ENCODE measurements at regions not wholly inside any gene's neighbourhood (a gene's known extent, or its start where the extent isn't known, plus 50 kb on each side); places are given as distances from the start of the nearest gene placed in this dataset.
"Not testable (repeated sequence)": the region's sequence is repeated elsewhere in the genome, so short reads cannot be mapped to it uniquely, and the experiment has no call there.

- no peak for DNase-seq (ENCODE audit: missing footprints)
- intact Hi-C loops (cut with DNase I), result no loop called here
- peak; percentile 54 for ATAC-seq
Observed at GRCh38 chr18:55672574-55673361, 84.8 kb upstream of the TCF4 start.

DNA sequence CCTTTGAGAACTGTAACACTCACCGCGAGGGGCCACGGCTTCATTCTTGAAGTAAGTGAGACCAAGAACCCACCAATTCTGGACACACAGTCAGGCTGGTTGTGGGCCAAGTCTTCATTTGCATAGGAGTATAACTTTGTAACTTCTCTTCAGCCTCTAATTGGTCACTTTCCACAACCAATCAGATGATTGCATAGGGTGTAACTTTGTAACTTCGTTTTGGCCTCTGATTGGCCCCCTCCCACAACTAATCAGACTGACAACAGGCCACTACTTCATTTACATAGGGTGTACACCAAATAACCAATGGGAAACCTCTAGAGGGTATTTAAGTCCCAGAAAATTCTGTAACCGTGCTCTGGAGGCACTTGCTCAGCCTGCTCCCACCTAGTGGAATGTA is 77.5 kb upstream of the TCF4 start:
- DNase-seq (ENCODE audit: missing footprints), result no peak
- ATAC-seq, result no peak
- intact Hi-C loops (cut with DNase I), result no loop called here

DNA sequence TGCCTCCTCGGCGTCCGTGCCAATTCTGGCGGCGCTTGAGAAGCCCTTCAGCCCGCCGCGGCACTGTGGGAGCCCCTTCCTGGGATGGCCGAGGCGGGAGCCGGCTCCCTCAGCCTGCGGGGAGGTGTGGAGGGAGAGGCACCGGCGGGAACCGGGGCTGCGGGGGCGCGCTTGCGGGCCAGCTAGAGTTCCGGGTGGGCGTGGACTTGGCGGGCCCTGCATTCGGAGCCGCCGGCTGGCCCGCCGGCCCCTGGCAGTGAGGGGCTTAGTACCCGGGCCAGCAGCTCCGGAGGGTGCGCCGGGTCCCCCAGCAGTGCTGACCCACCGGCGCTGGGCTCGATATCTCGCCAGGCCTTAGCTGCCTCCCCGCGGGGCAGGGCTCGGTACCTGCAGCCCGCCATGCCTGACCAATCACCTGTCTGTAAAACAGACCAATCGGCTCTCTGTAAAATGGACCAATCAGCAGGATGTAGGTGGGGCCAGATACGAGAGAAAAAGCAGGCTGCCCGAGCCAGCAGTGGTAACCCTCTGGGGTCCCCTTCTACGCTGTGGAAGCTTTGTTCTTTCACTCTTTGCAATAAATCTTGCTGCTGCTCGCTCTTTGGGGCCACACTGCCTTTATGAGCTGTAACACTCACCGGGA is 76.9 kb upstream of the TCF4 start:
- intact Hi-C loops (cut with DNase I); DNase-seq (ENCODE audit: missing footprints); ATAC-seq: not testable (repeated sequence)

- no peak for ATAC-seq
- DNase-seq (ENCODE audit: missing footprints), result no peak
- intact Hi-C loops (cut with DNase I), result no loop called here
Observed at GRCh38 chr18:55663891-55664290, 75.9 kb upstream of the TCF4 start.

DNA sequence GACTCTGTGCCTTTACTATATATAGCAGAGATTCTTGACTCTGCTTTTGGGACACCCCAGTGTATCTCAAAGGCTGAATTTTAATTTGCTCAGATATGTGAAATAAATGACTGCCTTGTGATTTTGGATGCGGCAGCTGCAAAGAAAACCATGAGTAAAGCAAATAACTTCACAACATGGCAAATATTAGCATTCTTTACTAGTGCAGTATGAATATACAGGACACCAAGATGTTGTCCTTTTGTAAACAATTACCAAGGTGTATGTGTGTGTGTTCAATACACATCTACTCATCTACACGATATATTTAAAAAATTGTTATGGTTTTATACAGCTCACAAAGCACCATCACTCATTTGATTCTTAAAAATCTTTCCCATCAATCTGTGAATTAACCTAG is 70.6 kb upstream of the TCF4 start:
- intact Hi-C loops (cut with DNase I), result no loop called here
- DNase-seq (ENCODE audit: missing footprints), result no peak
- ATAC-seq, result no peak

DNA sequence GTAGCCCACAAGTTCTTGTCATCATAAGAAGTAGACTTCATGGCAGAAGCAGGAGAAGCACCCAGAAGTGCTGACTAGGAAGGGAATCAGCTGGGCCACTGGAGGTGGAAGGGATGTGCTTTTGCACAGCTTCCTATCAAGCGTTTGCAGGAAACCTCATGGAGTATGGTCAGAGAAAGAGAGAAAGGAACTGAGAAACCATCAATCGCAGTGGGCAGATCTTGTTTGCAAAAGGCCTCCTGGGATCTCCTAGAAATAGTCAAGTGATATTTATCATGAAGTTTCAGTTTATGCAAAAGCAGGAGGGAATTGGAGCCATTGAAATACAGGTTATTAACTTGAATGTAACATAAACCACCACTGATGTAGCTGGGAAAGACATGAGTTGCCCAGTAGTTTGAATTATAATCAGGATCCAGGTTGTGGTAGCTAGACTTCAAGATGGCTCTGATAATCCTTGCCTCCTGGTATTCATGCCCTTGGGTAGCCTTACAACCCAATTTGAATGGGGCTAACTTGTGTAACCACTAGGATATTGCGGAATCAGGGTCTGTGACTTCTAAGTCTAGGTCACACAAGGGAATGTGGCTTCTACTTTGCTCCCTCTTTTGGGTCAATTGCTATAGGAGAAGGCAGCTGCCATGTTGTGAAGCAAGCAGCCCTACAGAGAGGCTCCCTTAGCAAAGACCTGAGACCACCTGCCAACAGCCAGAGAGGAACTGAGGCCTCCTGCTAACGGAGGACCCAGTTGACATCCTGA is 69.8 kb upstream of the TCF4 start:
- ATAC-seq (no peak), DNase-seq (ENCODE audit: missing footprints) (no peak)
- intact Hi-C loops (cut with DNase I), result no loop called here

DNA sequence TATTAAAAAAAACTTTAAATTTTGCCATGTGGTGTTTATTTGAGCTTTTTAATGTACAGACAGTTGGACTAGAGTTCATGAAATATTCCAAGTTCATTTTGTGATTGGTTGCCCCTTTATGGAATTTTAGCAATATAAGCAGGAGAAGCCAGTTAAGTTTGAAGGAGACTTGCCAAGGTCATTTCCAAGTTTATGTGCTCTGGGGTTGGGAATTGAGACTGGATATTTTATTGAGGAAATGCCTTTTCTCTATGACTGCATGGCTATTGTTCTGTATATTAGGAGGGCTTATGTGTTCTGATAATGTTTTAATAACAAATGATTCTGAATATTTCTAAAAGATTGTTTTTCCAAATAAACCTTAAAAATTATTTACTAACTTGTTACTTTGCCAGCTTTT is 67.0 kb upstream of the TCF4 start:
- intact Hi-C loops (cut with DNase I), result no loop called here
- DNase-seq (ENCODE audit: missing footprints), result no peak
- ATAC-seq, result no peak

- intact Hi-C loops (cut with DNase I), result no loop called here
- no peak for DNase-seq (ENCODE audit: missing footprints)
Observed at GRCh38 chr18:55651236-55651635, 63.2 kb upstream of the TCF4 start.

DNA sequence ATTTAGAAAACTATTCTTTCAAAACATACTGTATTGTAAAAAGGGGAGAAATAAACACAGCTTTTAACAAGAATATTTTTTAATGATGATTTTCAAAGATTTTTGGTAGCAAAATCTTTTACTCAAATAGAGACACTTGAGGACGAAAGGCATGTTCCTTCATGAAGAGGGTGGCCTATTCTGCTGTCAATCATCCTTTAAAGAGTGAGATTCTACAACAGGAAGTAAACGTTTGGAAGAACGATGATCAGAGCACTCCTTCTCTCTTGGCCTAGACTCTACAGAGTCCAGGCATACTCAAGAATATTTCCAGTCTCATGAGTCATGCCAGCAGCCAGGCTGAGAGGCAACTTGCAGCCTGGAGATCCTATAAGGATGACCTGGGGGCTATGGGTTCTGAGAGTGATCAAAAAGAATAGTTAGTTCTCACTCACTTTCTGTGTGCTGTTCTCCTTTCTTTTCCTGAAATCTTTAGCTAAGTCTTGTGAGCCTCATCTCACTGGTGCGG is 62.4 kb upstream of the TCF4 start:
- no peak for ATAC-seq
- intact Hi-C loops (cut with DNase I), result no loop called here
- no peak for DNase-seq (ENCODE audit: missing footprints)

More at GRCh38 chr18:55651236-55651635, 63.2 kb upstream of the TCF4 start:
- ATAC-seq, result no peak

DNA sequence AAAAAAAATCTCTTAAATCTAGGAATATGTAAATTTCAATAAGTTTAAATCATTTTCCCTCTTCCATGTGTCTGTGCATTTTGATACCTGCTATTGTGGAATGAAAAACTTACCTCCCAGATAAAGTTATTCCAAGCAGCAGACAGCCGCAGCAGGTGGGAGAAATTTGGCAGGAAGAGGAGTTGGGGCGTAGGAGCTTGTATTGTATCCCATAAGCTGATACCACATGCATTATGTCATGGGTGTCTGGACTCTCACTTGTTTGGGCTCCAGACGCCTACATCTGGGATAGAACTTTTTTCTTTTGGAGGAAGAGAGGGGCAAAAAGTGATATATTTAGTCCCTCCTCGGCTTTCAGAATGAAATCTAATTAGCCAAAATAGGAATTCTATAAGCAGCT is 59.3 kb upstream of the TCF4 start:
- intact Hi-C loops (cut with DNase I), result no loop called here
- no peak for ATAC-seq
- DNase-seq (ENCODE audit: missing footprints), result no peak

DNA sequence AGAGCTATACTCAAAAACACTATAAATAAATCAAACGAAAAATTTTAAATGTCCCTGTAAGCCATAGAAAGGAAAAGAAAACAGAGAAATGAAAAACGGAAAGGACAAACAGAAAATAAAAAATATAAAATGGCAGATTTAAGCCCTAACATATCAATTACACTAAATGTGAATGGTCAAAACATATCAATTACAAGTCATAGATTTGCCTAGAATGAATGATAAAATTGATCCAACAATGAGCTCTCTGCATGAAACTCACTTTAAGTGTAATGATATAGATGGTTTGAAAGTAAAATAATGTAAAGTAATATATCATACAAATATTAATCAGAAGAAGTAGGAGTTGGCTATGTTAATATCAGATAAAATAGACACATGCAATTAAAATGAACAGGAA is 54.2 kb upstream of the TCF4 start:
- DNase-seq (ENCODE audit: missing footprints) (no peak), ATAC-seq (no peak)
- intact Hi-C loops (cut with DNase I), result no loop called here

GRCh38 chr18:55641486-55641885 is 53.5 kb upstream of the TCF4 start:
- ATAC-seq (no peak), DNase-seq (ENCODE audit: missing footprints) (no peak)
- intact Hi-C loops (cut with DNase I), result no loop called here
